Kidney epithelial cell (primary cell): ENCODE measurements at regions not wholly inside any gene's neighbourhood (a gene's known extent, or its start where the extent isn't known, plus 50 kb on each side); places are given as distances from the start of the nearest gene placed in this dataset.

Source experiments
- DNase-seq: peaks from one replicate; pipeline ENCODE4 v3.0.0-alpha.2; 2010; ENCODE audit warnings: low read depth
- H3K27me3 ChIP-seq: 2 replicates; pipeline ENCODE4 v1.6.0; 2011; ENCODE audit warnings: low read length; ENCODE audit not compliant: control insufficient read depth, insufficient read depth
- H3K36me3 ChIP-seq: 2 replicates; pipeline ENCODE4 v1.5.1; 2011; ENCODE audit warnings: low read length; ENCODE audit not compliant: control insufficient read depth, insufficient read depth
- H3K4me3 ChIP-seq: 2 replicates; pipeline ENCODE4 v1.5.1; 2011; ENCODE audit warnings: low read depth, mild to moderate bottlenecking, control low read depth, low read length
- CTCF ChIP-seq: IDR thresholded peaks from 2 replicates; pipeline ENCODE4 v1.5.1; 2011; ENCODE audit warnings: mild to moderate bottlenecking, moderate library complexity, low read length, control low read depth, inconsistent platforms; ENCODE audit not compliant: insufficient read depth, poor library complexity, severe bottlenecking

GRCh38 chr6:19042420-19042819, 655.3 kb downstream of the RNF144B start:
- Histone ChIP-seq H3K4me3 (no peak overlapping the region), H3K36me3 (no peaks in the 10 kb centered on the region), H3K27me3 (no peaks in the 10 kb centered on the region)
- TF ChIP-seq CTCF: no peak
- no peak for DNase-seq

GRCh38 chr6:19050765-19051164, 663.6 kb downstream of the RNF144B start:
- no peak for TF ChIP-seq CTCF
- DNase-seq: no peak
- Histone ChIP-seq H3K36me3 (no peaks in the 10 kb centered on the region), H3K4me3 (no peak overlapping the region), H3K27me3 (no peaks in the 10 kb centered on the region)

GRCh38 chr6:19052219-19052618, 665.1 kb downstream of the RNF144B start:
- no peaks in the 10 kb centered on the region for H3K27me3 ChIP-seq
- H3K4me3 ChIP-seq: no peak overlapping the region
- DNase-seq: peak; percentile 26
- no peak for TF ChIP-seq CTCF
- H3K36me3 ChIP-seq: no peaks in the 10 kb centered on the region

GRCh38 chr6:19059102-19059501, 672.0 kb downstream of the RNF144B start:
- Histone ChIP-seq H3K27me3 (no peaks in the 10 kb centered on the region), H3K36me3 (no peaks in the 10 kb centered on the region), H3K4me3 (no peak overlapping the region)
- no peak for TF ChIP-seq CTCF
- no peak for DNase-seq

GRCh38 chr6:19067165-19067564, 680.0 kb downstream of the RNF144B start:
- DNase-seq: no peak
- H3K4me3 ChIP-seq: no peak overlapping the region
- no peak for TF ChIP-seq CTCF
- H3K27me3 ChIP-seq: no peaks in the 10 kb centered on the region
- no peaks in the 10 kb centered on the region for H3K36me3 ChIP-seq

- Histone ChIP-seq H3K4me3 (no peak overlapping the region), H3K36me3 (no peaks in the 10 kb centered on the region), H3K27me3 (no peaks in the 10 kb centered on the region)
- TF ChIP-seq CTCF: no peak
- no peak for DNase-seq
Measured at GRCh38 chr6:19070520-19070919, 683.4 kb downstream of the RNF144B start.
